G401.6 (cell line): ENCODE measurements at regions not wholly inside any gene's neighbourhood (a gene's known extent, or its start where the extent isn't known, plus 50 kb on each side); places are given as distances from the start of the nearest gene placed in this dataset.

Source experiments
- FAIRE-seq: peaks from 2 replicates; lab custom pipeline; 2012; peaks lifted over from hg19 to GRCh38; lab: Jason Lieb, UNC

DNA sequence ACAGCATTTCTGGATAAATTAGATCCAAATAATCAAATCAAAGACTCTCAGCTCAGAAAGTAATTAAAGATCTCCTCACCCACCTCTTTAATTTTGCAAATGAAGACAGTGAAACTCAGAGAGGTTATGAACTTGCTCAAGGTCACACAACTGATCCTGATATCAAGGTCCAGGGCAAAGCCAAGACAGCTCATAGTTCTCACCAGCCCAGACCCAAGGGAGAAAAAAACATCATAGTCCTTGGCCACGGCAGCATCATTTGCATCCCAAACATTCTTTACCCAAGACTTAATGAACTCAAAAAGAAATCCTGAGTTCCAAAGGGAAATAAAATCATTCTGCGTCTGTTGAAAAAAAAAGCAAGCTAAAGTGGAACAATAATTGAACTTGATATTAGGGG lies 112.1 kb downstream of the DAD1 start:
- no peak for FAIRE-seq

DNA sequence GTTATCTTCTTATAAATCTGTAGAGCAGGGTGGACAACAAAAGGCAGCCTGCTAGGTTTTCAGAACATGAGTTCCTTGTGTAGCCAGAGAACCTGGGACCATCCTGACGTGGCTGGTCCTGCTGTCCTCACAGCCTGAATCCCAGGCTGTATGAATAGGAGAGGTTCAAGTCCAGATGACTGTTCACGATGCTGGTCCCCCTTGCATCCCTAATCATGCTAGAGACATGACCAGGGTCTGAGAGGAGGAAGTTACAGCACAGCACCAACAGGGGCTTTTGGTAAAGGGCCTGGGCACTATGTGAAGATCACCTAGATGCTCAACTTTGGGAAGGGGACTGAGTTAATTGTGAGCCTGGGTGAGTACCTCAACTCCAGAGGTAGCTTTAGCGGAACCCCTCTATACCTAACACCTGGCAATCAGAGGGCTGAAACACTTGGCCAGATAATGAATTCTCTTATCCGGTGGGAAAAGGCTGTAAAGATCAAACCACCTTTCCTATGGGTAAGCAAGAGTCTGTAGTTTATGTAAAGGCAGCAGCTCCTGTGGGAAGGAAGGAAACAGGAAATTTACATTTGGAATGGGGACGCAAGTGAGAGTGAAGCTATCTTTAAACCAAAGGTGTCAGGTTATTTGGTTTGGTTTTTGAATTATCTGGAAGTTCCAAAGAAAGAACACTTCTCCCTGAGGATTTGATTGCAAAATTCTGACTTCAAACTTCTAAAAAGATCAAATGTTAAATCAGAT lies 112.8 kb downstream of the DAD1 start:
- FAIRE-seq: no peak

DNA sequence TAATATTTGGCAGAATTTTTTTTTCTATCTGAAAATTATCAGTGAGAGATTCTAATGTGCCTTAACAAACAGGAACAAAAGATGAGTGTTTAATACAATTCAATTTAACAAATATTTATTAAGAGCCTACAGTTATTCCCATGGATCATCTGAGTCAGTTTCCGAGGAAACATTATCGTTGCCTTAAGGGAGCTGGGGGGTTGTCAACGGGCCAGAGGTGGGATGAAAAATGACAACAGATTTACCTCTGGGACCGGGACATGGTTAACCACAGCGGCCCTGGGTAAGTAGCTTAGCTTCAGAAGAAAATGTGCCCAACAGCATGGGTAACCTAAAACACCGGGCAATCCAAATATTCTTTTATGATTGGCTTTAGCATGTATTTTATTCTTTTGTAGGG lies 113.6 kb downstream of the DAD1 start:
- no peak for FAIRE-seq

DNA sequence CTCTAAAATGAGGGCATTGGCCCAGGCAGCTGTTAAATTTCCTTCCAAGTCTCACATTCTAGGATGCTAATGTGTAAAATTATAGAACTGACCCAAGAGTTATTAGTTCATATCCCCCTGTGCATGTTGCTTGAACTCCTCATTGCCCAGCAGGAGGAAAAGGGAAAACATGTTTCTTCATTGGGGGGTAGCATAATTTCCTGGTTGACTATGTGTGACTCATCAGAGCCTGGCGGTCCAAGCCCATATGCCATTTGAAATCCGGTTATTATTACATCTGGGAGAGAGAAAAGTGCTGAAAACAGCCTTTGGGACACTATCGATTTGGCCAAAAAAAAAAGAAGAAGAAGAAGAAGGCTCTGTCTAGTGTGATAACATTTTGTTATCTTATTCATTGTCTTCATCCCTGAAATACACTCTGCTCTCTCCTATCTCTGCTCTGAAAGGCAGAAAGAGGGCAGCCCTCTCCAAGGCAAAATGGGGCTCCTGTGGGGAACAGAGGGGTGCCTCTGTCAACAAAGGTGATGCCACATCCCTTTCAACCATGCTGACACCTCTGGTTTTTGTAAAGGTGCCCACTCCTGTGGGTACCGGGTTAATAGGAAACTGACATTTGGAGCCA lies 114.2 kb downstream of the DAD1 start:
- no peak for FAIRE-seq

DNA sequence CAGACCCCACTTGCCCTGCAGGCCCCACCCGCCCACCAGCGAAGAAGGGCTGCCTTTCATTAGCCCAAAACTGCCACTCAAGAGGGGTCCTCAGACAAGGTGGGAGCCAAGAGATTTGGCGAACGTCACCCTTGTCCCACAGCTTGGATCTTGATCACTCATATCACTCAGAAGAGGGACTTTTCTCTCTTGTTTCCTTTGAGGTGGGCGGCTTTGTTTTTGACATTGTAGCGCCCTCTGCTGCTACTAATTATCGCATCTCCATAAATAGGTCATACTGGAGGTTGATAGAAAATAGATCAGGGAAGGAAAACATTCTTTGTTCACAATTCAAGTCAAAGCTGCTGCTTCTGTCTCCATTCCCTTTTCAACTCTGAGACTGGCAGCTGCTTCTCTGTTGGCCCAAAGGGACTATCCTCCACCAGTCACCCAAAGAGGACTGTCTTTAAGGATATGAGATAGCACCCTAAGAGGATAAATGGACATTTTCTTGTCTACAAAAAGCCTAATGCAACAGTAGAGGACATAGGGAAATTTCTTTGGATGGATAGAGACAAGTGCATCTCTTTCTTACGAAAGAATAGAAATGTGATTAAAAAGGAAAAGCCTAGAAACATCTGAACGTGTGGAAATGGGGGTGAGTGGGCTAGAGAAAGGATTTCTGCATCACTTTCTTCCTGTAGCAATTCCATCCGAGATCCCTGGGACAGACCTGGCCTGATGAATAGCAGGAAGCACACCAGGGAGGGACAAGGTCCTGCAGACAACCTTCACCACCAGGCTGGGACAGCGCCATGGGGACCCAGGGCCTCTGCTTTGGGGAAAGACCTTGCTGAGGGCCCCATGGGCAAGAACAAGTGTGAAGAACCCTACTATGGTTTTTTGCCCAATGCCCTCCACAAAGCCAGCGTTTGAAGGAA lies 115.8 kb downstream of the DAD1 start:
- FAIRE-seq: no peak

DNA sequence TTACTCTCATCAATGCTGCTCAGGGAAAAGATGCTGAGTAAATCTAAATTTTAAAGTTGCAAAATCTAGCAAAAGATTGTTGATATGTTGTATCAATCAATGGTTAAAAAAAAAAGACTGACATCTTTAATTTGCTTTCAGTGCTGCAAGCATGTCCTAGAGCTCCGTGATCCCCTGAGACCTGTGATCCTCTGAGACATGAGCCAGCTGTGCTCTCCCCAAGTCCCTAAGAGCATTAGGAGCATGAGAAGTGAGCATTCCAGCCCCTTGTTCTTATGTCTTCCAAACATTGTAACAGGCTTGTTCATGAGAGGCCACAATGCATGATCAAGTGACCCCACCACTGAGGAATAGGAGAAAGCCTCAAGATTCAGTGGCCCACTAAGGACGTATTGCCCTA lies 116.6 kb downstream of the DAD1 start:
- FAIRE-seq: no peak

DNA sequence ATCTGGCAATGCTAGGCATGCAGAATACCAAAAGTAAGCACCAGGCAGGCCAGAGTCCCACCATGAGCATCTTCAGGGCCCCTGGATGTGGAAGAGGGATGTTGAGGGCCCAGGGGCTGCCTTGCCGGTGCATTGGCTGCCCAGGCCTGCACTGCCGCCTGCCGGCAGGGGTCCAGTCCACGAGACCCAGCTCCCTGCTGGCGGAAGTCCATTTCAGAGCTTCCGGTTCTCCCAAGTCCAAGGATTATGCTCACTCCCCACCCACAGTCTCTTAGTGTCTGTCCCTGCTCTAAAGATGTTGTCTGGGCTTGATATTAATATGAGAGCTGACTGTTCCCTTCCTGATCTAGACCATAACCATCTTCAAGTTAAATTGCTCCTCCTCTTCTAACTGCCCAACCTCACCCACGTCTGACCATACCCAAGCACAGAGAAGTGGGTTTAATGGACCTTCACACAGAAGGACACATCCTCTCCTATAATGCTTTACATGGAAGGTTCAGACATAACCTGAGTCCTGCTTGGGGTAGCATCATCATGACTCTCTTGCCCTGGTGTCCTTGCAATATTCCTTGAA lies 117.4 kb downstream of the DAD1 start:
- FAIRE-seq: no peak

DNA sequence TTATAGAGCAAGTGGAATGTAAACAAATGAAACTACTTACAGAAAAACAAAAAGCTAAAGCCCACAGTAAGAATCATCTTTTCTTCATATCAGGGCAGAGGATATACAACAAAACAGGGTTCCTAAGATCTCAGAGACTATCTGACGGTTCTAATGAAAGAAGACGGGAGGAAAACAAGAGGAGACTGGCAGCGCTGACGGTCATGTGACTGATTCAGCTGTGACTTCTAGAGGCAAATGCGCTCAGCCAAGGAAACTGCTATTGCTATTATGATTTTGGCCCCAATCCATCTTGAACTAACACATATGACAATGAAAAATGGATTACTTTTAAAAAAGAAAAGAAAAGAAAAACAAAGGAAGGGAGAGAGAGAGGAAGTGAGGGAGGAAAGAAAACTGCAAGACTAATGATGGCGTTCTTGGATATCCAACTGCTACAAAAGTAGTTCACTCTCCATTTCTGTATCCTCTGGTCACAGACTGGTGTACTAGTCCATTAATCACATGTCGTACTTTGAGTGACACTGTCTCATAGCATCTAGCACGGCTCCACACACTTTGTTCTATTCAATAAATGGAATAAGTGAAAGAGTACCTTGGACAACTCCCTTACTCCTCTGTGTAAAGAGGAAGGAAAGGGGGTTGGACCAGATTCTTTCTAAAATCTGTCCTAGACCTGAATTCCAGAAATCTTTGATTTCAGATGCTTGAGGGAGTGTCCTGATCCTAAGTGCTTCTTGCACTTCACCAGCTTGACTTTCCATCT lies 119.3 kb downstream of the DAD1 start:
- FAIRE-seq: no peak

DNA sequence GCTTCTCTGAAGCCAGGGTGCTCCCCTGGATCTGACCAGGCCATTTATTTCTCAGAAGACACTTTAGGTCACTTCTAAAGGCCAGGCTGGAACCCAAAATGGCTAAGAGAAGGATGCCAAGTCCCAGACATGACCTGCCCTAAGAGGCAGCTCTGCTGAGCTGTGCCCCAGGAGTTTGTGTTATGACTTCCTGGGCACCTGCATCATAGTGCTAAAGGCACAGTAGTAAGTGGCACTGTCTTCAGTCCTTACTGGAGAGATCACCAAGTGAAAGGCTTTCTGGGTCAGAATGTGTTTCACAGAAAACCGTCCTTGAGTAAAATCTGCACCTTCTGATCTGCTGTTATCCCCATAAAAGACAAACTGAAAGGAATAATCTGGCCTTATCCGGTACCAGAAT lies 120.2 kb downstream of the DAD1 start:
- FAIRE-seq: no peak

DNA sequence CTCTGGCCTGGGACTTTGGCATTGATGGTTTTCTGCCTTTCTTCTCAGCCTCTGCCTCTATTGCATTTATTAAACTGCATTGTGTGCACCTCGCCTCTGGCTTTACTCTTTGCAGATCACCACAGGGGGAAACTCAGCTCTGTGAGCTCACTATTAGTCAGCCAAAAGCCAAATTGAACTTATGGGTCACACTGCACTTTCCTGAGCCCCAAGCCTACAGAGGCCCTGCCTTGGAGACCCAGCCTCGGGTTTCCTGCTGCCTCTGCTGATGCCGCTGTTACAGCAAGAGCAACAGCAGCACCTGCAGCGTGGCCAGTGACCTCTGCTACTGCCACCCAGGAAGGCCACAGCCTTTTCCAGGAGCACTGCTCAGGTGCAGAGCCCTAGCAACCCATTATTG lies 122.5 kb downstream of the DAD1 start:
- FAIRE-seq: no peak

DNA sequence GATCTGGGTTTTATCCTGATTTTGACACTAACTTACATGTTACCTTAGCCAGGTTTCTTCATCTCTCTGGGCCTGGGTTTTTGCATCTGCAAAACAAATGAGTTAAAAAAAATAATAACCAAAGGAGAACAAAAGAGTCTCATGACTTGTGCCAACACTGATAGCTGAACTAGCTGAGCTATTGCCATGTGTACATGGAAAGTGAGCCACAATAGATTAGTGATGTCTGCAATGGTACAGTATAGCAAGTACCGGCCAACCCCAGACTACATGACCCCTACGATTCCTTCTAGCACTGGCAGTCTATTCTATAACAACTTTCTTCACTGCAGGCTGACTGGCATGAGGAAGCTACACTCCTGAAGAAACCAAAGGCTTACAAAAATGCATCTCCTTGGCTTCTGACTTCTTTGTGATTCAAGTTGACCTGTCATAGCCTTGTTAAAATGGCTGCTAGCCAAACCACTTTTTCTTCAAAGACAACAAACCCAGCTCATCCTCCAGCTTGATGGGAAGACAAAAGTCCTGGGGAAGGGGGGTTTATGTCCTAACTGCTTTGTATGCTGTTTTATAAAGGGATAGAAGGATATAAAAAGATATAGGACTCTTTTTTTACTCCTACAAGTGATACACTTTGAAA lies 123.7 kb downstream of the DAD1 start:
- FAIRE-seq: no peak

DNA sequence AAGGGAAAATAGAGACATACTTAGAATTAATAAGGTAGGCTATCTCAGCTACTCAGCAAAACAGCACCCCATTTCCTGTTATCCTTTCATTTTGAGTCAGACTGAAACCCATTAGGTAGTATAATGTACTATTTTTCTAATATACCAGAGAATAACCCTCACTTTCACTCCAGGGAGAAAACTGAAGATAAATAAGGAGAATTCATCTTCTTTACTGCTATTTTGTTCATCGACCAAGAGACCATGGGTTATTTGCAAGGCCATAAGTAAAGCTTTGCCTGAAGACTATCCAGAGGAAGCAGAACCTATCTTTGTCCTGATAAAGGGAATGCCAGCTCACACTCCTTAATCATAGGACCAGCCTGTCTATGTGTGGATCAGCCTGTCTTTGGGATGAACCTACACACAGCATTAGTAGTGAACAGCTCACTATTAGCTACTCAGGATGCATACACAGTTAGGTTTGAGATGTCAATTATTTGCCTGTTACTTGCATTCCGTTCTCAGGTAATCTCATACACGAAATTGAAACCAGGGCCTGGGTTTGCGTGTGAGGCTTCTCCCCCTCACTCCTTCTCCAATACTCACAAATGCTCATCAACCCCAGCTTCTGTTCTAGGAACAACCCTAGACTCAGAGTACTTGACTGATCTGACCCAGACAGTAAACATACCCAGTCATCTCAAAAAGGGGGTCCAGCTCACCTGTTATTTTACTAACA lies 124.4 kb downstream of the DAD1 start:
- FAIRE-seq: no peak

DNA sequence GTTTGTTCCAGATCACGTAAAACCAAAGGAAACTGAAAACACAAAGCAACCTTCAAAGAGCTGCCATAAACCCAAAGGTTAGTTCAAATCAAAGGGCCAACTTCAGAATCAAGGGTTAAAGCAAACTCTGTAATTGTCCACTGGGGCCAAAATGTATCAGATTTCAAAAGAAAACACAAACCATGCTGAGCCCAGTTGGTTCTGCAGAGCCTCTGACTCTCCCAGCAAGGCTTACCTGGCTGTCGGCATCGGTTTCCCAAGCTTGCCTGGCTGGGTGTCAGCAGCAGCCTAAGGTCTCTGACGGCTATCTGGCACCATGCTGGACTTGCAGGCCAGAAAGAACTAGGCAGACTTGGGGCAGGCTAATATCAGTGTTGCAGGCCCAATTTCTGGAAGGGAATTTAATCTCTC lies 125.3 kb downstream of the DAD1 start:
- FAIRE-seq: no peak

DNA sequence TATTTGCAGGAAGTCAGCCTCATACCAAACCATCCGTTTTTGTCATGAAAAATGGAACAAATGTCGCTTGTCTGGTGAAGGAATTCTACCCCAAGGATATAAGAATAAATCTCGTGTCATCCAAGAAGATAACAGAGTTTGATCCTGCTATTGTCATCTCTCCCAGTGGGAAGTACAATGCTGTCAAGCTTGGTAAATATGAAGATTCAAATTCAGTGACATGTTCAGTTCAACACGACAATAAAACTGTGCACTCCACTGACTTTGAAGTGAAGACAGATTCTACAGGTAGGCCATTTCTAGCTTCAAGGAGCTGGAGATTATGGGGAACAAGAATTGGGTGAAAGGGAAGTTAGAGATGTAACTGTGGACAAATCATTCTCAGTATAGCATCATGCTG lies 126.1 kb downstream of the DAD1 start:
- FAIRE-seq: no peak

DNA sequence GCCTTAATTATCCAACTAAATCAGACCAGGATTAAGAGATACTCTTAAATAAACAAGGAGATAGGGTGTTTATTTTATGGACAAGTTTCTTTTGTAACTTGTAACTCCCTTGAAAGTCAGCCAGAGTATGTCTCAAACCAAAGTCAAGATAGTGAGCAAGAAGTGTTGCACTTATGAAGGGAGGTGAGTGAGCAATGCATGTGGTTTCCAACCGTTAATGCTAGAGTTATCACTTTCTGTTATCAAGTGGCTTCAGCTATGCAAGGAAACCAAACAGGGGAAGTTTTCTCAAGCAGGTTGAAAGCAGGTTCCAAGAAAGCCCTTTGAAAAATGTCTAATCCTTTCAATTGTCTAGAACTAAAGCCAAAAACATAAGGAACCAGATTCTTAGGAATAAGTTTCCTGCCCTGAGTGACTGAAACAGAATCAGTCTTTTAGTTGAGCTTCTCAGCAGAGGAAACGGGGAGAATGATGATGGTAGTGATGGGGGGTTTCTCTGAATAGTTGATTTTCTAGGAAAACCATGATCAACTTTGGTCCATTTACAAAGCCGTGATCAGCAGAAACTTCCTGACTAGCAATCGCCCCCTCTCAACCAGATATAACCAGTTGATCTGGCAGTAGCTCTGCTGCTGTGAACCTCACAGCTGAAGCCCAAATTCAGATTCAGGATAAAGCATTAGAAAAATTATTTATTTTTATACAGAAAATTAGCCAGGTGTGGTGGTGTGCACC lies 128.4 kb downstream of the DAD1 start:
- no peak for FAIRE-seq

DNA sequence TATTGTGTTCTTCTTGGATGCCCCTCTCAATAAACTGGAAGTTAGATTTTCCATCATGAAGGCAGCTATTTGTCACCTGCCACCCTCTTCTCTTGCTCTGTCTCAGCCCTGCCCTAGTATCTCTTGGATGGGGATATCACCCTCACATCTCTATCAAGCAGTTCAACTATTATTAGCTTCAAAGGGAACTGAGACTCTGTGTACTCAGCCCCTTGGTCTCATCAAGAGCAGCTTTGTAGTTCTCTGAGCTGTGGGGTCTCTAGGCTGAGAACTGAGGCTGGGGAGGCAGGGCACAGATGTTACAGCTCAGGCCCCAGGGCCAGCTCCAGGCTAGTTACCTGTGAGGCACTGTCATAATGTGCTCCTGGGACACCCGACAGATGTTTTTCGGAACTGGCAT lies 130.3 kb downstream of the DAD1 start:
- no peak for FAIRE-seq

DNA sequence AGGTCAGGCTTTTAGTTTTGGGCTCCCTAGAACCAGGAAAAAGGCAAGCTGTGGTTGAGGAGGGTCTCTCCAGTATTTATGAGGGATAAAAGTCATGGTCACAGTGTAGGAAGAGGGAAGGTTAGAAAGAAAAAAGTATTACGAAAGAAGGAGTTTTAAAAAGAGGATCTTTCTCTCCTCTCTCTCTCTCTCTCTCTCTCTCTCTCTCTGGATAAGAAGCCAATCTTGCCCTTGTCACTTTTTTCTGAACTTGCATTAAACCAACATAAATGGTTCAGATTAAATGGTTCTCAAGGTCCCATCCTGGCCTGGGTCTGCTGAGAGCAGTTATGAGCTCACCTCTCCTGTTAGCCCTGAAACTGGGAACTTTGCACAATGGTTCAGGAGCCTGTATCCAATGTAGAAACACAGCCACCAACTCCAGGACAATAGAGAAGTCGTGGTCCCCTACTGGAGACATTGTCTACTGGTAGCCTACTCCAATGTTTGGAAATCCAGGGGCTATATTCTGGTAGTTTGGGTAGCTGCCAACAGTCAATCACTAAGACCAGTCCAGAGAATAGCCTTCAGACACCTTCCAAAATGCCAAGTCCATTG lies 131.9 kb downstream of the DAD1 start:
- FAIRE-seq: no peak

DNA sequence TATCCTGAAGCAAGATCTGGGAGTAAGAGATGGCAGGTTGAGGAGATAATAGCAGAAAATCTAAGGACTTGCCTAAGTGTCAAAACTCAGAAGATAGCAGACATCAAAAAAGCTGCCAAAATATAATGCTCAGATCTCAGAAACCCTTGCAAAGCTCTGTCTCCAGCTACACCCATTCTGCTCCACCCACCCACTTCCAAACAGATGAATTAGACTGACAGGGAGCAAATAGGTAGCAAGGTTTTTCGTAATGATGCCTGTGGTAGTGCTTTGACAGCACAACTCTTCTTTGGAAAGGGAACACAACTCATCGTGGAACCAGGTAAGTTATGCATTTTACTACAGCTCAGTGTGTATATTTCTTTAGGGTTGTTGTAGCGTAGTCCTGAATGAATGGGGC lies 132.6 kb downstream of the DAD1 start:
- no peak for FAIRE-seq

DNA sequence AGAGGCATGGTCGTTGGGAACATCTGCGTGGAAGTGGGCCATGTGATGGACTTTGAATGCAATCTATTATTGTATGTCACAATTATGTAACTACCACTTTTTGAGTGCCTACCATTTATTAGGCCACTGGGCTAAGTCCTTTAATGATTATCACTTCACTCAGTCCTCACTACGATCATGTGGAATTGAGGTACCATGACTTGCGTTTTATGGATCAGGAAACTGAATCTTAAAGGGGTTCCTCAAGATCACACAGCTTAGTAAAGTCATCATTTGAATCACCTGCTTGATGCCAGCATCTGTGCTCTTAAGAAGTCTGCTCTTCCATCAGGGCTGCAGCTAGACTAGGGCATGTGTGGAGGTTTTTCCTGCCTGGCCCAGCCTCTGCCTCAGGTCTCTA lies 136.7 kb downstream of the DAD1 start:
- FAIRE-seq: no peak

DNA sequence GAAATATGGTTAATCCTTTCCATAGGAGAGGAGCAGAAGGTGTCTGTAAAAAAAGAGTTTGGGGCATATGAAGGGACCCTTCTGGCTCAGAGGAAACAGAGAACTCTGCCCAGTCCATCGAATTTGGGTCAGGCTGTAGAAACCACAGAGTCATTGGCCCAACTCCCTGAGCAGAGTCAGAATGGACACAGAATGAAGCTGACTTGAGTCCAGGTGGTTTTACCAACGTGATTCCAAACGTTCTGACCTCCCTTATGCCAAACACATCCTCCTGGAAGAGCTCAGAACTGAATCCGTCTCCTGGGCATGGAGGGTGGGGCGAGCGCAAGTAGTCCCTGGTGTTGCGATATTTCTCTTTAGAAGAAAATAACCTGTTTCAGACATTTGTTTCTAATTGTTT lies 138.8 kb downstream of the DAD1 start:
- no peak for FAIRE-seq
